Right lobe of liver (tissue), 6 donors: ENCODE measurements at regions not wholly inside any gene's neighbourhood (a gene's known extent, or its start where the extent isn't known, plus 50 kb on each side); places are given as distances from the start of the nearest gene placed in this dataset.

Source experiments
- ATAC-seq, 4 donors: fragments of 200-7000 bp; cut with Tn5 transposase; one replicate each; pipeline ENCODE4 v1.9.1; 2020; ENCODE audit warnings: mild to moderate bottlenecking in 4 of 4, moderate library complexity in 4 of 4
- DNase-seq, 3 donors: peaks; one replicate each; pipeline ENCODE4 v3.0.0-alpha.2; 2020
- H3K27ac ChIP-seq, 3 donors: fragments of 200-600 bp; one replicate each; pipeline ENCODE4 v1.8.0; 2022
- H3K27me3 ChIP-seq, 2 donors: fragments of 200-600 bp; one replicate each; pipeline ENCODE4 v1.8.0; 2022
- H3K36me3 ChIP-seq, 4 donors: fragments of 200-600 bp; sonication (generic) in 1 of 4; one replicate each; pipeline versions ENCODE4 v1.5.1 to v1.8.0; 2017 to 2022; ENCODE audit warnings: control low read depth in 1 of 4
- H3K4me1 ChIP-seq, 4 donors: fragments of 200-600 bp; sonication (generic) in 1 of 4; one replicate each; pipeline versions ENCODE4 v1.5.1 to v1.8.0; 2017 to 2022; ENCODE audit warnings: control low read depth in 1 of 4
- H3K4me3 ChIP-seq, 3 donors: fragments of 200-600 bp; one replicate each; pipeline ENCODE4 v1.8.0; 2022
- H3K9me3 ChIP-seq, 4 donors: fragments of 200-600 bp; sonication (generic) in 1 of 4; one replicate each; pipeline versions ENCODE4 v1.5.1 to v1.8.0; 2017 to 2022; ENCODE audit warnings: control low read depth in 1 of 4
- POLR2A ChIP-seq: fragments of 450-650 bp; IDR thresholded peaks from one replicate; pipeline ENCODE4 v1.6.1; 2017; ENCODE audit warnings: antibody characterized with exemption, mild to moderate bottlenecking
- whole genome bisulfite sequencing: methylation state at CpG from one replicate; pipeline ENCODE4 v1.1.6; 2018; ENCODE audit warnings: low coverage, low lambda C conversion rate; ENCODE audit not compliant: insufficient coverage; ENCODE audit errors: missing lambda C conversion rate; 5-methylcytosine and 5-hydroxymethylcytosine counted together
- intact Hi-C, 2 donors: fragments of 100-400 bp; cut with DNase I; formaldehyde crosslinking; loops; one replicate each; pipeline versions ENCODE4 v1.11.2 to v1.14.1; 2022
- TF ChIP-seq, protein P1 (sequence below), 4 donors: fragments of 200-600 bp in 3 of 4; fragments of 450-650 bp in 1 of 4; IDR thresholded peaks; one replicate each; pipeline versions ENCODE4 v1.5.1 to v1.8.0; 2016 to 2022; ENCODE audit warnings: antibody characterized with exemption in 4 of 4, mild to moderate bottlenecking in 2 of 4
- donor health status: DM: no; HTN: yes; CAD: no.
- donor health status: DM: no; HTN: no; CAD: no.
- donor health status: DM: no; HTN: no; CAD: no.
- donor health status: DM: no; HTN: yes; CAD: no.
- donor health status: DM: no; HTN: yes; CAD: no.

GRCh38 chr10:43796781-43797180 lies 148.1 kb upstream of the ZNF32 start:
- ATAC-seq (no peak), DNase-seq (no peak)
- Histone ChIP-seq H3K9me3 (no peaks in the 10 kb centered on the region), H3K4me1 (no peaks in the 10 kb centered on the region), H3K27me3 (no peaks in the 10 kb centered on the region), H3K4me3 (no peak overlapping the region), H3K36me3 (no peaks in the 10 kb centered on the region), H3K27ac (no peak overlapping the region)
- TF ChIP-seq POLR2A: no peak
- TF ChIP-seq, protein P1, sequence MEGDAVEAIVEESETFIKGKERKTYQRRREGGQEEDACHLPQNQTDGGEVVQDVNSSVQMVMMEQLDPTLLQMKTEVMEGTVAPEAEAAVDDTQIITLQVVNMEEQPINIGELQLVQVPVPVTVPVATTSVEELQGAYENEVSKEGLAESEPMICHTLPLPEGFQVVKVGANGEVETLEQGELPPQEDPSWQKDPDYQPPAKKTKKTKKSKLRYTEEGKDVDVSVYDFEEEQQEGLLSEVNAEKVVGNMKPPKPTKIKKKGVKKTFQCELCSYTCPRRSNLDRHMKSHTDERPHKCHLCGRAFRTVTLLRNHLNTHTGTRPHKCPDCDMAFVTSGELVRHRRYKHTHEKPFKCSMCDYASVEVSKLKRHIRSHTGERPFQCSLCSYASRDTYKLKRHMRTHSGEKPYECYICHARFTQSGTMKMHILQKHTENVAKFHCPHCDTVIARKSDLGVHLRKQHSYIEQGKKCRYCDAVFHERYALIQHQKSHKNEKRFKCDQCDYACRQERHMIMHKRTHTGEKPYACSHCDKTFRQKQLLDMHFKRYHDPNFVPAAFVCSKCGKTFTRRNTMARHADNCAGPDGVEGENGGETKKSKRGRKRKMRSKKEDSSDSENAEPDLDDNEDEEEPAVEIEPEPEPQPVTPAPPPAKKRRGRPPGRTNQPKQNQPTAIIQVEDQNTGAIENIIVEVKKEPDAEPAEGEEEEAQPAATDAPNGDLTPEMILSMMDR (IDR thresholded peaks at IDR 0.05): no peak
- intact Hi-C loops: no loop called here

DNA sequence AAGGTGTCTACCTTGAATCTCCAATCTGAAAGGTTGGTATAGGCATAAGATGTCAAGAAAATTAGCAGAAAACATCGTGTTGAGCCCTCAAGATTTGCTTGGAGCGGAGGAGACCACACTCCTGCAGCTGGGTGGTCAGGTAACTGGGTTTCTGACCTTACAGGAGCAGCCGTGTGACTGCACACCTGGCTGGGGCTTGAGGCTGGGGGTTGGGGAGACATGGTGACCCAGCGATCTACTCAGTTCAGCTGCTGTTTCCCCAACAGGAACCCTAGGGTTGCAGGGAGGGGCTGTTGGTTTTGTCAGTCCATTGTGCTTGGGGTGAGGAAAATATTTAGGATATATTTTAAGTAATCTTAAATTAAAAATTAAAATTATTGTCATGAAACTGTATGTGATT lies 147.0 kb upstream of the ZNF32 start:
- H3K4me1 ChIP-seq: no peaks in the 10 kb centered on the region
- H3K27me3 ChIP-seq: no peaks in the 10 kb centered on the region
- intact Hi-C loops: no loop called here
- TF ChIP-seq, protein P1 (IDR thresholded peaks at IDR 0.05): no peak
- no peak for TF ChIP-seq POLR2A
- no peak overlapping the region for H3K4me3 ChIP-seq
- H3K9me3 ChIP-seq: no peaks in the 10 kb centered on the region
- 88% methylated on average over 4 of the region's 4 CpGs for WGBS
- DNase-seq (no peak), ATAC-seq (no peak)
- no peak overlapping the region for H3K27ac ChIP-seq
- no peaks in the 10 kb centered on the region for H3K36me3 ChIP-seq

- Histone ChIP-seq H3K4me3 (no peak overlapping the region), H3K4me1 (no peaks in the 10 kb centered on the region), H3K27ac (no peak overlapping the region), H3K36me3 (no peaks in the 10 kb centered on the region), H3K9me3 (no peaks in the 10 kb centered on the region), H3K27me3 (no peaks in the 10 kb centered on the region)
- intact Hi-C loops: no loop called here
- ATAC-seq (peak in 2 of 4 donors; percentile 41 to 84), DNase-seq (peak in 1 of 3 donors; percentile 63)
- TF ChIP-seq, protein P1 (IDR thresholded peaks at IDR 0.05): no peak
- TF ChIP-seq POLR2A: no peak
Measured at GRCh38 chr10:43795093-43795492, 146.4 kb upstream of the ZNF32 start.

GRCh38 chr10:43794181-43794815 lies 145.6 kb upstream of the ZNF32 start:
- Histone ChIP-seq H3K4me3 (no peak overlapping the region), H3K4me1 (no peaks in the 10 kb centered on the region), H3K36me3 (no peaks in the 10 kb centered on the region), H3K27me3 (no peaks in the 10 kb centered on the region), H3K9me3 (no peaks in the 10 kb centered on the region), H3K27ac (no peak overlapping the region)
- intact Hi-C loops: no loop called here
- DNase-seq (peak in 1 of 3 donors; percentile 55), ATAC-seq (peak; percentile 13 to 57 (median 28))
- TF ChIP-seq, protein P1 (IDR thresholded peaks at IDR 0.05): no peak
- no peak for TF ChIP-seq POLR2A
- WGBS: 57% methylated on average over 9 of the region's 9 CpGs

- no peaks in the 10 kb centered on the region for H3K9me3 ChIP-seq
- no peak overlapping the region for H3K27ac ChIP-seq
- DNase-seq: no peak
- peak in 1 of 4 donors; percentile 44 for ATAC-seq
- no peak overlapping the region for H3K4me3 ChIP-seq
- WGBS: 44% methylated on average over 6 of the region's 6 CpGs
- H3K27me3 ChIP-seq: no peaks in the 10 kb centered on the region
- H3K4me1 ChIP-seq: no peaks in the 10 kb centered on the region
- H3K36me3 ChIP-seq: no peaks in the 10 kb centered on the region
- TF ChIP-seq, protein P1 (IDR thresholded peaks at IDR 0.05): no peak
- TF ChIP-seq POLR2A: no peak
- intact Hi-C loops: no loop called here
Measured at GRCh38 chr10:43793704-43794103, 145.0 kb upstream of the ZNF32 start.
